Panc1 (cell line): ENCODE measurements at regions not wholly inside any gene's neighbourhood (a gene's known extent, or its start where the extent isn't known, plus 50 kb on each side); places are given as distances from the start of the nearest gene placed in this dataset.

Source experiments
- REST ChIP-seq, 2 experiments: IDR thresholded peaks; 2 replicates each; pipeline ENCODE4 v1.6.1; 2011 to 2012; ENCODE audit warnings: low read depth in 2 of 2, control low read depth in 1 of 2, low read length in 1 of 2, mild to moderate bottlenecking in 1 of 2, moderate library complexity in 1 of 2; ENCODE audit not compliant: insufficient read depth in 1 of 2
- TCF7L2 ChIP-seq: IDR thresholded peaks from 2 replicates; pipeline ENCODE4 v1.6.1; 2011; ENCODE audit warnings: mild to moderate bottlenecking, low read depth, low read length, inconsistent platforms
- TF ChIP-seq, protein P1 (sequence below): fragments of 450-650 bp; IDR thresholded peaks from 2 replicates; pipeline ENCODE4 v1.5.1; 2017; ENCODE audit warnings: mild to moderate bottlenecking

DNA sequence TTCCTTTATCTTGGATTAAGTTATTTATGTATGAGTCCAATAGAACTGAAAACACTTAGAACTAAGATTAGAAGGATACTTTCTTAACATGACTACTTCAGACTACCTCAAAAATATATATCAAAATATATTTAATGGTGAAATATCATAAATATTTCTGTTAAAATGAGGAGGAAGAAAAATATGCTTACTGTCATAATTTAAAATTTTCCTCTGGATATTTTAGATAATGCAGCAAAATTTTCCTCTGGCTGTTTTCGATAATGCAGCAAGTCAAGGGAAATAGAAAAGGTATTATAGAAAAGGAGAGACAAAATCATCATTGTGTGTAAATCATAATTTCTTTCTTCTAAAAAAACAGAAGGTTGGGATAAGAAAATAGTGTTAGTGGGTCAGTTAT lies 263.3 kb downstream of the HS3ST3A1 start:
- TF ChIP-seq, protein P1, sequence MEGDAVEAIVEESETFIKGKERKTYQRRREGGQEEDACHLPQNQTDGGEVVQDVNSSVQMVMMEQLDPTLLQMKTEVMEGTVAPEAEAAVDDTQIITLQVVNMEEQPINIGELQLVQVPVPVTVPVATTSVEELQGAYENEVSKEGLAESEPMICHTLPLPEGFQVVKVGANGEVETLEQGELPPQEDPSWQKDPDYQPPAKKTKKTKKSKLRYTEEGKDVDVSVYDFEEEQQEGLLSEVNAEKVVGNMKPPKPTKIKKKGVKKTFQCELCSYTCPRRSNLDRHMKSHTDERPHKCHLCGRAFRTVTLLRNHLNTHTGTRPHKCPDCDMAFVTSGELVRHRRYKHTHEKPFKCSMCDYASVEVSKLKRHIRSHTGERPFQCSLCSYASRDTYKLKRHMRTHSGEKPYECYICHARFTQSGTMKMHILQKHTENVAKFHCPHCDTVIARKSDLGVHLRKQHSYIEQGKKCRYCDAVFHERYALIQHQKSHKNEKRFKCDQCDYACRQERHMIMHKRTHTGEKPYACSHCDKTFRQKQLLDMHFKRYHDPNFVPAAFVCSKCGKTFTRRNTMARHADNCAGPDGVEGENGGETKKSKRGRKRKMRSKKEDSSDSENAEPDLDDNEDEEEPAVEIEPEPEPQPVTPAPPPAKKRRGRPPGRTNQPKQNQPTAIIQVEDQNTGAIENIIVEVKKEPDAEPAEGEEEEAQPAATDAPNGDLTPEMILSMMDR: no peak
- TF ChIP-seq TCF7L2 (no peak), REST (IDR thresholded peaks at IDR 0.05; ENCODE audit: insufficient read depth in 1 of 2, low read depth in 2 of 2, low read length in 1 of 2) (no peak)
